Activated CD8-positive, alpha-beta memory T cell treated with anti-CD3 and anti-CD28 coated beads for 36 hours (primary cell): ENCODE measurements at regions not wholly inside any gene's neighbourhood (a gene's known extent, or its start where the extent isn't known, plus 50 kb on each side); places are given as distances from the start of the nearest gene placed in this dataset.

Source experiments
- CTCF ChIA-PET: fragments of 350-600 bp; sonication (Branson Sonifier 250); formaldehyde crosslinking; loops from one replicate; lab custom pipeline; 2021; ENCODE audit warnings: antibody characterized with exemption; lab: Charles Lee
- POLR2A ChIA-PET: fragments of 350-600 bp; sonication (Branson Sonifier 250); formaldehyde crosslinking; loops from one replicate; lab custom pipeline; 2021; ENCODE audit warnings: antibody characterized with exemption; lab: Charles Lee

- ChIA-PET CTCF (no interaction called here), POLR2A (no interaction called here)
These were observed 336.9 kb downstream of the CBLN2 start for GRCh38 chr18:72207280-72207679.

- ChIA-PET CTCF (no interaction called here), POLR2A (no interaction called here)
These were observed 337.3 kb downstream of the CBLN2 start for GRCh38 chr18:72206814-72207213.

GRCh38 chr18:72201032-72201431 is 343.1 kb downstream of the CBLN2 start:
- POLR2A ChIA-PET, result no interaction called here
- CTCF ChIA-PET, result no interaction called here

GRCh38 chr18:72197591-72197990 is 346.6 kb downstream of the CBLN2 start:
- ChIA-PET CTCF (no interaction called here), POLR2A (no interaction called here)

GRCh38 chr18:72194072-72194471 is 350.1 kb downstream of the CBLN2 start:
- CTCF ChIA-PET, result no interaction called here

GRCh38 chr18:72187956-72188355 is 356.2 kb downstream of the CBLN2 start:
- ChIA-PET POLR2A (no interaction called here), CTCF (no interaction called here)

More at GRCh38 chr18:72194072-72194471, 350.1 kb downstream of the CBLN2 start:
- POLR2A ChIA-PET, result no interaction called here

- POLR2A ChIA-PET, result no interaction called here
- CTCF ChIA-PET, result no interaction called here
These were observed 362.8 kb downstream of the CBLN2 start for GRCh38 chr18:72181241-72181764.

- CTCF ChIA-PET, result no interaction called here
These were observed 363.5 kb downstream of the CBLN2 start for GRCh38 chr18:72180689-72181088.

GRCh38 chr18:72174972-72175649 is 369.0 kb downstream of the CBLN2 start:
- ChIA-PET CTCF (no interaction called here), POLR2A (no interaction called here)

More at GRCh38 chr18:72180689-72181088, 363.5 kb downstream of the CBLN2 start:
- POLR2A ChIA-PET, result no interaction called here

GRCh38 chr18:72171596-72171995 is 372.5 kb downstream of the CBLN2 start:
- CTCF ChIA-PET, result no interaction called here

GRCh38 chr18:72161691-72162090 is 382.5 kb downstream of the CBLN2 start:
- CTCF ChIA-PET, result no interaction called here
- POLR2A ChIA-PET, result no interaction called here

More at GRCh38 chr18:72171596-72171995, 372.5 kb downstream of the CBLN2 start:
- POLR2A ChIA-PET, result no interaction called here

GRCh38 chr18:72160510-72161445 is 383.4 kb downstream of the CBLN2 start:
- CTCF ChIA-PET, result no interaction called here
- POLR2A ChIA-PET, result no interaction called here

- POLR2A ChIA-PET, result no interaction called here
- CTCF ChIA-PET, result no interaction called here
These were observed 388.8 kb downstream of the CBLN2 start for GRCh38 chr18:72155327-72155726.

- CTCF ChIA-PET, result no interaction called here
These were observed 389.2 kb downstream of the CBLN2 start for GRCh38 chr18:72154926-72155325.

GRCh38 chr18:72152935-72153334 is 391.2 kb downstream of the CBLN2 start:
- POLR2A ChIA-PET, result no interaction called here
- CTCF ChIA-PET, result no interaction called here

More at GRCh38 chr18:72154926-72155325, 389.2 kb downstream of the CBLN2 start:
- POLR2A ChIA-PET, result no interaction called here

GRCh38 chr18:72147830-72148229 is 396.3 kb downstream of the CBLN2 start:
- ChIA-PET CTCF (no interaction called here), POLR2A (no interaction called here)

- ChIA-PET POLR2A (no interaction called here), CTCF (no interaction called here)
These were observed 404.1 kb downstream of the CBLN2 start for GRCh38 chr18:72140007-72140406.

- CTCF ChIA-PET, result no interaction called here
- POLR2A ChIA-PET, result no interaction called here
These were observed 415.5 kb downstream of the CBLN2 start for GRCh38 chr18:72128649-72129048.

- ChIA-PET CTCF (no interaction called here), POLR2A (no interaction called here)
These were observed 422.0 kb downstream of the CBLN2 start for GRCh38 chr18:72122103-72122502.

GRCh38 chr18:72119082-72119481 is 425.1 kb downstream of the CBLN2 start:
- ChIA-PET CTCF (no interaction called here), POLR2A (no interaction called here)
